GM03348 (cell line): ENCODE measurements at regions not wholly inside any gene's neighbourhood (a gene's known extent, or its start where the extent isn't known, plus 50 kb on each side); places are given as distances from the start of the nearest gene placed in this dataset.
A peak's percentile ranks its signal among the peaks of the same experiment; 100 is the strongest.

Experiments
- DNase-seq: peaks from one replicate; pipeline ENCODE4 v3.0.0; 2012; ENCODE audit warnings: low spot score

DNA sequence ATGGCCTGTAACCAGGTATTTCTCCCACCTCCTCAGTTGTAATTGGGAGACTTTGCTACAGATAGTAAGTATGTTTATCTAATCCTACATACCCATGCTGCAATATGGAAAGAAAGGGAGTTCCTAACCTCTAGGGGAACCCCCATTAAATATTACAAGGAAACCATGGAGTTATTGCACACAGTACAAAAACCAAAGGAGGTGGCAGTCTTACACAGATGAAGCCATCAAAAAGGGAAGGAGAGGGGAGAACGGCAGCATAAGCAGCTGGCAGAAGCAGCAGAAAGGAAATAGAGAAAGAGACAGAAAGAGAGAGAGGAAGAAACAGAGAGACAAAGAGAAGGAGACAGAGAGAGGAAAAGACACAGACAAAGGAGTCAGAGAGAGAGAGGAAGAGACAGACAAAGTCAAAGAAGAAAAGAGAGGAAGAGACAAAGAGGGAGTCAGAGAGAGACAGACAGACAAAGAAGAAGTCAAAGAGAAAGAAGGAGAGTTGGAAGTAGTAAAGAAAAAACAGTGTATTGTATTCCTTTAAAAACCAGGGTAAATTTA lies 142.9 kb downstream of the FASLG start:
- DNase-seq, result no peak

DNA sequence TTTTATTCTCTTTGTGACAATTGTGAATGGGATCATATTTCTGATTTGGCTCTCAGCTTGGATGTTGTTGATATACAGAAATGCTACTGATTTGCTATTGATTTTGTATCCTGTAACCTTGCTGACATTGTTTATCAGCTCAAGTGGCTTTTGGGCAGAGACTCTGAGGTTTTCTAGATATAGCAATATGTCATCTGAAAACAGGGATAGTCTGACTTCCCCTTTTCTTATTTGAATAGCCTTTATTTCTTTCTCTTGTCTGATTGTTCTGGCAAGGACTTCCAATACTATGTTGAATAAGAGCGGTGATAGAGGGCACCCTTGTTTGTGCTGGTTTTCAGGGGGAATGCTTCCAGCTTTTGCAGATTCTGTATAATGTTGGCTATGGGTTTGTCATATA lies 150.8 kb downstream of the FASLG start:
- DNase-seq, result no peak

DNA sequence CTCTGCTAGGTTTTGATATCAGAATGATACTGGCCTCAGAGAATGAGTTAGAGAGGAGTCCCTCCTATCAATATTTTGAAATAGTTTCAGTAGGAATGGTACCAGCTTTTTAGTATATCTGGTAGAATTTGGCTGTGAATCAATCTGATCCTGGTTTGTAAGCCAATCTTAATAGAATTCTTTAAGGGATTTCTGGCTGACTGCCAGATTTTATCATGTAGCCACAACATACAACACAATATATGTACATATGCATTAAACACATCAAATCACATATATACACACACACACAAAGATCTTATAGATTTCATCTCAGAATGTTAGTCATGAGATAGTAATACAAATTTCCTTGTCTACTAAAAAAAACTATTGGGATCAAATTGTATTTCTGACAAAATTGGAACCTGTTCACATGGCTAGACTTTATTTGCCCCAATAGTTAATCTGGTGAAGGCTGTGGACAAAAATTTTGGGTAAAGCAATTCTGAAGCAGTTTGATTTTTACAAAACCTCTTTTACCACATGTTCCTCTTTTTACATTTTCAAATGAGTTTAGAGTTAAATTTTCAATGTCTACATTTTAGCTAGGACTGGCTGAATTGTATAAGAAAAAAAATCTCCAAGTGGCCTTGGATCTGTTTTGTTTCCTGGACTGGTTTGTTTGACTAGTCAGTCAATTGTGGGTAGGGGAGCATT lies 151.7 kb downstream of the FASLG start:
- no peak for DNase-seq

DNA sequence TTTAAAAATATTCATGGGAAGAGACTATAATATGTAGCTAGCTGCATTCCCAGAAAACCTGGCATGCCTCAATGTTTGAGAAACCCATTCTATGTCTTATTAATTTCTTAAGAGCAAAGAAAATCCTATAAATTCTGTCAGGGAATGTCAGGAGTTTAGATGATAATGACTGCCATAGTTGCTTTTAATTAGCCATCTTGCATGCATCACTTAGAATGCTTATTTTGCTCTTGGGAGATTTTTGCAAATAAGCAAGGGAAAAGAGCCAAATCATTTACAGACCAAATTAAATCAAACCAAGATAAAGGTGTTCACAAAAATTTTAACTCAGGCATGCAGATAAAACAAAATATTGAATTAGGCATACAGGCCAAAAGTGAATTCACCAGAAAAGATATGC lies 152.8 kb downstream of the FASLG start:
- DNase-seq, result no peak

DNA sequence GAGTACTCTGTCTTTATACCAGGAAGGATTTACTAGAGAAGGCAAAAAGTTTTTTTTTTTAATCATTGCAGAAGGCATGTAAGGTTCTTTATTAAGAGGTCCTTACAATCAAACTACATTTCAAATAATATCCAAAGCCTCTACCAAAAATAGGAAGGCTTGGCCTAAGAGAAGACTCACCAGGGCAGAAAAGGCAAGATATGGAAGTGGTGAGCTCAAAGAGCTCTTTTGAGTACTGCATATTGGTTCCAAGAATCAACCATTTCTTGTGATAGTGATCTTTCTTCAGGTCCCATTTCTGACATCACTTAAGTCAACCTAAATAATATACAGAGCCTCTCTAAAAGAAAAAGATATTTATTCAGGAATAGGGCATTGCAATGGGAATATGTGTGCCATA lies 153.2 kb downstream of the FASLG start:
- no peak for DNase-seq

DNA sequence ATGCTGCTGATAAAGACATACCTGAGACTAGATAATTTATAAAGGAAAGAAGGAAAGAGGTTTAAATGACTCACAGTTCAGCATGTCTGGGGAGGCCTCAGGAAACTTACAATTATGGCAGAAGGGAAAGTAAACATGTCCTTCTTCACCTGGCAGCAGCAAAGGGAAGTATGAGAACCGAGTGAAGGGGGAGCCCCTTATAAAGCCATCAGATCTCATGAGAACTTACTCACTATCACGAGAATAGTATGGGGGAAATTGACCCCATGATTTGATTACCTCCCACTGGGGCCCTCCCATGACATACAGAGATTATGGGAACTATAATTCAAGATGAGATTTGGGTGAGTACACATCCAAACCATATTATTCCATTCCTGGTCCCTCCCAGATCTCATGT lies 154.4 kb downstream of the FASLG start:
- DNase-seq, result no peak

DNA sequence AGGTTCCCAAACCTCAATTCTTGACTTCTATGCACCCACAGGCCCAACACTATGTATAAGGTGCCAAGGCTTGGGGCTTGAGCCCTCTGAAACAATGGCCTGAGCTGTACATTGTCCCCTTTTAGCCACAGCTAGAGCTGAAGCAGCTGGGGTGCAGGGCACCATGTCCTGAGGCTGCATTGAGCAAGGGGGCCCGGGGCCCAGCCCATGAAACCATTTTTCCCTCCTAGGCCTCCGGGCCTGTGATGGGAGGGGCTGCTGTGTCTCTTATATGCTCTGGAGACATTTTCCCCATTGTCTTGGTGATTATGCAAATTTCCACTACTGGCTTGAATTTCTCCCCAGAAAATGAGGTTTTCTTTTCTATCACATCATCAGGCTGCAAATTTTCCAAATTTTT lies 155.5 kb downstream of the FASLG start:
- no peak for DNase-seq

DNA sequence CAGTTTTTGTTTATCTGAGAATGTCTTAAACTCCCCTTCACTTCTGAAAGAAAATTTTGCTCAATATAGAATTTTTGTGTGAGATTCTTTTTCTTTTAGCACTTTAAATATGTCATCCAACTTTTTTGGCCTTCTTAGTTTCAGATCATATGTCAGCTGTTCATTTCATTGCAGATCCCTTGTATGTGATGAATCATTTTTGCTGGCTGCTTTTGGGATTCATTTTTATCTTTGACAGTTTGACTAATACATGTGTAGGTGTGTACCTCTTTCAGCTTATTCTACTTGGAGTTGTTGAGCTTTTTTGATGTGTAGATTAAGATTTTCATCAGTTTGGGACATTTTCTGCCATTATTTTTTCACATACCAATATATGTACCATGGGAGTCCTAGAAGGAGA lies 156.8 kb downstream of the FASLG start:
- no peak for DNase-seq

DNA sequence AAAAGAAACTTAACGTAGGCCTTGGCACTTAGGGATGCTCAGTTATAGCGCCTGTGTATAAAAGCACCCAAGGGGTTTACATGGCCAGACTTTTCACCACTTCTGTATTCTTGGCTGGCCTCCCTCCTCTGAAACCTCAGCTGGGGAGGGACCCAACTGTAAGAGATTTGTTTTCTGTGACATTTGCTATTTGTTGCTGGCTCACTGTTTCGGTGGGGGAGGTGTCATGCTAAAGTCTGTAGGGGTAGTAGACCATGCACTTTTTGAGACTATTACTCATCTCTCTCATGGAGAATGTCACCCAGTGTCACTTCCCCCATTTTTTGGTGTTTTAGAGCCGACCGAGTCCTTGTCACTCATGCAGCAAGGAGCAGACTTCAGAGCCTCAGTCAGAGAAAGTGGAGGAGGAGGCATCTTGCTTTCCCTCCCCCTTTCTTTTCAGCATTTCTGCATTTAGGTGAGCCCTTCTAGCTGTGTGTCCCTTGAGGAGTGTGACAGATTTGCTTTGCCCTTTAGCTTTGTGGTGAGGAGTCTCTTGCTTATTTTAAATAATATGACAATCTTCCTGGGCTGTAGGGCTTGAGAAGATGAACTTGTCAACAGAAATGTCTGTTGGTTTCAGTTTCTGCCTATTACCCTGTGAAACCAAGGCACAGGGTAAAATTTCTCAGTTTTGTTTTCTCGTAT lies 160.1 kb downstream of the FASLG start:
- DNase-seq, result no peak

DNA sequence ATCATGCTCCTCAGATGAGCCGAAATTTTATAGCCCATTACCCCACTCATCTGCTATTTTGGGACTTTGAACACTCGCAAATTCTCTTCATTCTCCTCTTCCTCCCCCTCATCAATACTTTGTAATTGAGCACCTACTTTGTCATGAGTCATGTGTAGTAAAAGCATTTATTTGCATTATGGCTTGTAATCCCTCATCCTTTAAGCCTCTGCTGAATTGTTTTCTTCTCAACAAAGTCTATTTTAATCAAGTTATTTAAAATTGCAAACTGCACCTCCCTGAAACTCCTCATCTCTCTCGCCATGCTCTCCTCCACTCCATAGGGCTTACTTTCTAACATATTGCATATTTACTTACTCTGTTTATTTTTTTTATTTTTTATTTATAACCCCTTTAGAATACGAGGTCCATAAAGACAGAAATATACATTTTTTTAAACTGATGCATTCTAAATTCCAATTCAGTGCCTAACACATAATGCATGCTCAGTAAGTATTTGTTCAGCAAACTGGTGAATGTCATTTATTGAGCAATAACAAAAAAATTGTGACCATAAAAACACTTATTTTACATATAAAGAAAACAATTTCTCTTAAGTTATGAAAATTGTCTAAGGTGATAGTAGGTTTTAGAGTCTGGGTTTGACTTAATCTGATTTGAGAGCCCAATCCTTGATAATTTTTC lies 161.7 kb downstream of the FASLG start:
- DNase-seq, result no peak

DNA sequence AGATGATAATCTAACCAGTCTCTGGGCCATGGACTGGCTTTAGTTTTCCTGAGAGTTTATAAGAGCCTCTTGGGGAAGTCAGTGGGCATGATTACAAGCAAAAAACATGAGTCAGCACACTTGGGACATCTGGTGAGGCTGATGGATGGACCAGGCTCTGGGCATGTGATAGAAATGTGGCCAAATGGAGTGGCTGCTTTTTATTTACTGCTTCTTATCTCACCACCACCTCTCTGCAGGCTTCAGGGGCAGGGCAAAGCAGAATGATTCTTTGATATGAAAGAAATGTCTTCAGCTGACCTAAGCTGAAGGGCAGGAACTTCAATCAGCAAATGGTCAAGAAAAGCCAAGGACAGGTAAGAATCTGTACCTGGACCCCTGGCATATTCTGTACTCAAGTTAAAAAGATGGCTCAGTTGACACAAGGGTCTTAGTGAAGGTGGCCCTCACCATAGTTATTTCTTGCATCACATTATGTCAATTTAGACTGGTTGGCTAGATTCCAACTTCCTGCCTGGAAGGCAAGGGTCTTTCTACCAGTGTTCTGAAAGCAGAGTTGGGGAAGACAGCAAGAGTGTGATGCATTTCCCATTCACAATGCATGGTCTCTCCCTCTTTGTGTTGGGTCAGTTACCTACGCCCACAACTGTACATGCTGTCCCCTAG lies 162.8 kb downstream of the FASLG start:
- DNase-seq, result peak; percentile 53

DNA sequence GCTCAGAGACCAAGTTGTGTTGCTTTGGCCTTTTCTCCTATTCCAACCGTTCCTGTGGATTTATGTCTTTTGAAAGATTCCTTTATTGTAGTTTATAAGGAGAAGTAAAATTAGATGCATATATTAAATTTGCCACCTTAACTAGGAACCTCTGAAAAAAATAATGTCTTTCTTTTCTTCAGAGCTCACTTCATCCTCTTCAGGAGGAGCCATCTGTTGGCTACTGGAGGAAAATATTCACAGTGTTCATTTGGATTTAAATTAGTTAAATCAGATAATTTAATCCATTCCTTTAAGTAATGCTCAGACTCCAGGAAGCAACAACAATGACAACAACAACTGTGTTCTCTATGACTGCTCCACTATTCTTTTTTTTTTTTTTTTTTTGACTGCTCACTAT lies 164.0 kb downstream of the FASLG start:
- DNase-seq, result no peak

DNA sequence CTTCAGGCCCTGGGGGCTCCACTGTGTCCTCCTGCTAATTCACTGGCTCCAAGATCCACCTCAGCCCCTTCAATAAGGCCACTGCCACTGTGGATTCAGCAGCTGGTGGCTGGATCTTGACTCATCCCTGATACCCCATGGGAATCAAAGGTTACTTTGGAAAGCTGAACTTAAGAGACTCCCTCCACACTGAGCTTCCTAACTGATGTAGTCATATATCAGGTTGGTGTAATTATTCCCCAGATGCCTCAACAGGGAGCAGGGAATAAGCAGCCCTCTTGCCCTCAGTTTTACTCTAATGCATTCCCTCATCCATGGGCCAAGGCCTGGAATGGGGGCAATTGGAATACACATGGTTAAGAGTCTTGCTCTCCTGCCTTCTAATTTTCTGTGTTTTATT lies 164.6 kb downstream of the FASLG start:
- DNase-seq, result peak; percentile 30

DNA sequence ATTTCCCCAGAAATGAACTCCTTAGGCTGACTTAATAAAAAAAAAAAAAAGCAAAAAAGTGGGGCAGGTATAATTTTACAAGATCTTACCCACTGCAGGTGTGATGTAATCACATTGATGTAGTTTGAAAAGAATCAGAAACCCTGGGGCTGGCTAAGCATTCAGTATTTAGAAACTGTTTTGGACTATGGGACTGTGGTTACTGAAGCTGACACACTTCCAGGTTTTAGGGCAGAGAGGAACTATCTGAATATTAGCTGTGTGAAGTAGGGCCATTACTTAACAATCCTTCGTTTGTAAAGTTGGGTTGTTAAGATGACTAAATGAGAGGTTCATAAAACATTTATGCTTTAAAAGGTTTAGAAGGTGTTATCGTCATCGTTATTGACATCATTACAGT lies 165.3 kb downstream of the FASLG start:
- peak; percentile 24 for DNase-seq

DNA sequence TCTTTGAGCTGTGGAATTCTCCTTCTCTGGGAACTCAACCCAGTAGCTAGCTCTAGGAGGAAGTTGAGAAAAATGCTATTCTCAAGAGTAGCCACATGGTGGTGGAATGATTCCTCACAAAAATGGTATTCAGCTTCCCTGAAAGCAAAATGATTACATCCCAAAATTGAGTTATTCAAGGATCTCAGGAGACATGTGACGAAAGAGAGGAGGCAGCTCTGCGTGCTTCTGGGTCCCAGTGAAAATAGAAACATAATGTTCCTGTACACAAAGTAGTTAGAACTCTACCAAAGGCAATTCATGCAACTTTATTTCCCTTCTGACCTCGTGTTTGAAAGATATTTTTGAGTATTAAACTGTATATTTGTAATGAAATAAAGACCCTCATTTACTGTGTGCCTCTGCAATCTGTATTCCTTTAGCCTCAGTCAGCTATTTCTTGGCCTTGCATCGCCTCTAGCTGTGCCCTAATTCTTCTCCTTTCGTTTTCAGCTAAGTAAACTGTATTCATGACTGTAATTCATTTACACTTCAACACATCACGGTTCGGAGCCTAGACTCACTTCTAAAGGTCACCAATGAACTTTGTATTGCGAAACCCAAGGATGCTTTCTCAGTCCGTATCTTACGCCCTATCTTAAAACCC lies 167.3 kb downstream of the FASLG start:
- peak; percentile 66 for DNase-seq

DNA sequence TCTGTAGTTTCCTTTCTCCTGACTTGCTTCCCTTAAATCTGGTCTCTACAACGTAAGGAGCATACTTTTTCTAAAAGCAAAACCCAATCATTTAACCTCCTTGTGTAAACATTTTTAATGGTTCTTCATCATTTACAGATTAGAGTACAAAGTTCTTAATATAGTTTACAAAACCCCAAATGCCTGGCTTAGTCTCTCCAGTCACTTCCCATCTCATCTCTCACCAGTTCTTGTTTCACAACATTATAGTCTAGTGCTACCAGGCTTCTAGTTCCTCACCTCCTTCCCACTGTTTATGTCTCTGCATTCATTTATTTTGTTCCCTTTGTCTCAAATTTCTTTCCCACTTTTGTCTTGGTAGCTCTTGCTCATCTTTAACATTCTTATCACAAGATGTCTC lies 168.4 kb downstream of the FASLG start:
- DNase-seq, result no peak

DNA sequence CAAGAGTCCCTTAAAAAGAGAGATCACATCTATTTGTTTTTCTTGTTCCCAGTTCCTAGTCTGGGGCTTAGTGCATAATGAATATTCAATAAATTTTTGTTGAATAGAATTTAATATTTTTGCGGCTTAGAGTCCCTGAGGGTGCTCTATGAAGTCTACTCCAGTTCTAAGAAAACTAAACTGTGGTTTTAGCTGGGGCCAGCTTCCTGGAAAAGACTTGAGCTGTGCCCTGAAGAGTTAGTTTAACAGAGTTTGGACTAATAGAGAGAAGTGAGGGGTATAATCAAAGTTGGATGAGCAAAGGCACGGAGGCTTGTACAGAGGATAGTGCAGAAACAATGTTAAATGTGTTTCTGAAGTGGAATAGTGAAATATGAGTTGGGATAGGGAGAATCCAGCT lies 168.9 kb downstream of the FASLG start:
- DNase-seq, result no peak

DNA sequence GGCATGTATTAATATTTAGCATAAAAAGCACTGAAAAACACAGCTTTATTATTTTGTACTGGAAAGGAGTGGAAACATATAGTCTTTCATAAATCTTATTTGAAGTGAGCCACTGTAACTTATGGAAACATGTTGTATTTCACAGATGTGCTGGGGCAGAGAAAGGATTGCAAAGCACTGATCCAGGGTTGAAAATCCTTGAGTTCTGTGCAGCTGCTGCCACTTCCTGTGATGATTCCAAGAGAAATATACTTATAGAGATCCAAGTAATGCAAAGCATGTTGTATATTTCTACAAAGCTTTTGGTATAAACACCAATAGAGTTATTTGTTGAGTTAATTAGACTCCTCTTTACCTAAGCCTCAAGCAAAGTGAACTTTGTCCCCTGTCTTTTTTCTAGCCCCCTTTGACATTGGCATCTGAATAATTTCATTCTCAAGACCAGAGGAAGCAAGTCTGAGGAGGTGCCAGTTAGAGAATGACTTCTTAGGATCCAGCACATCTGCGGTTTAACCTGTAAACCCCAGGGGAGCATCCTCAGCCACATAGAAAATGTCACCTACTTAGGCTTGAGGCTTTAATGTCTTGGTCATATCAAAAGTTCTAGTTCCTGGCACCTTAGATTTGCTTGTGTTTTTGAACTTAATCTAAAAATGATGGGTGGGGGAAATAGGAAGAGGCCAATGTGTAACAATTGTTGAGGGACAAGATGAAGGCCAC lies 173.3 kb downstream of the FASLG start:
- DNase-seq, result no peak

DNA sequence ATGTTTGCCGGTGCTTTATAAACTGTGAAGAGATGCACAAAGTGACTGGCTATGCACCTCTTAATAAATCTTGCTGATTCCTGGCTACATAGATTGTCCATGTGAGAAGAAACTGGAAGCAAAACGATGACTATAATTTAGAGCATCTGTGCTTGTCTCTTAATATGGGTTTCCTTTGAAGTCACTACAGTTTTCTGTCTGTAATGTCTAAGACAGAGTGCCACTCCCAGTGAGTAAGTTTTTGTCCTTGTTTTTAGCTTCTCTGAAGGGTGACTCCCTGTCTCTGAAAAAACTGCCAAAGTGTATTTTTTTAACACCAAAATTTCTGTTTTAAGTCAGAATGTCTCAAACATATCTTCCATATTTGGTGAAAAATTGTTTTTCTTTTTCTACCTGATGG lies 175.1 kb downstream of the FASLG start:
- DNase-seq, result no peak

DNA sequence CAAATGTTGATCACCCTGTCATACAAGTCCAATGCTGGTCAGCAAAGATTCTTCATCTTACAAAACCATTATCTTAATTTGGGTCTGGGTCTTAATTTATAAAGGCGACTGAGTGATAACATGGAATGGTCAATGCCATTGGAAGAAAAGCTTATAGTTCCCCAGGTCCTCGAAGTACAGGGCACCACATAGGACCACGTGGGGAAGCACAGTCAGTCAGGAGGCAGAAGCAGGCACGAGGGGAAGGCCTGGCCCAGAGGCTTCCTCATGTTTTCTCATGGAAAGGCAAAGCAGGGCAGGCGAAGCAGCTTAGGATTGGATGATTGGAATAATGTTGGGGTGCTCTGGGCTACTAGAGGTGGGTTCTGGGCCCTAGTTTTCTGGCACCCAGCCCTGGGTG lies 175.7 kb downstream of the FASLG start:
- no peak for DNase-seq

DNA sequence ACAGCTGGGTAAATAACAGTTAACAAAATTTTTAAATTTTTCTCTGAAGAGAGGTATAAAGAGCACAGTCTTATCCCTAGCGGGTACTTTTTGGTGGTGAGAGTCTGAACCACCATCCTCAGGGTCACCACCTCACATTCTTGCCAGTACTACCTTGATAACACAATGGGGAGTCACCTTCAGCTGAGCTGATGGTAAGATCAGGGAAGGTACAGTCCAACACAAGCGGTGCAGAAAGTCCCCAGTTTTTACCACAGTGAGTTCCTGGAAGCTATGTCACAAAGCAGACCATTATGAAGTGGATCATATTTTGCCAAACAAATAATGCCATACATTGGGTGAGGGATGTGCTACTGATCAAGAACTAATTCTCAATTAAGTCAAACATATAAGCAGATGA lies 176.9 kb downstream of the FASLG start:
- DNase-seq, result no peak
